Neuronal stem cell (in vitro differentiated cells): ENCODE measurements at regions not wholly inside any gene's neighbourhood (a gene's known extent, or its start where the extent isn't known, plus 50 kb on each side); places are given as distances from the start of the nearest gene placed in this dataset.

Experiments used
- DNase-seq: peaks from one replicate; pipeline ENCODE4 v3.0.0-alpha.2; 2013; ENCODE audit warnings: low spot score
- H2AFZ ChIP-seq: one replicate; pipeline ENCODE4 v1.6.1; 2013; ENCODE audit warnings: mild to moderate bottlenecking, low read length, inconsistent platforms
- H2AK5ac ChIP-seq: 2 replicates; pipeline ENCODE4 v1.6.1; 2013; ENCODE audit warnings: low read depth, mild to moderate bottlenecking, inconsistent platforms, low read length, moderate library complexity, mixed read lengths
- H2BK120ac ChIP-seq: 2 replicates; pipeline ENCODE4 v1.6.1; 2013; ENCODE audit warnings: low read depth, mild to moderate bottlenecking, inconsistent platforms, low read length, moderate library complexity, mixed read lengths
- H2BK12ac ChIP-seq: one replicate; pipeline ENCODE4 v1.6.1; 2013; ENCODE audit warnings: low read length, inconsistent platforms
- H2BK15ac ChIP-seq: 2 replicates; pipeline ENCODE4 v1.6.1; 2013; ENCODE audit warnings: mild to moderate bottlenecking, low read length, inconsistent platforms, mixed read lengths
- H2BK5ac ChIP-seq: one replicate; pipeline ENCODE4 v1.6.1; 2013; ENCODE audit warnings: inconsistent platforms, mild to moderate bottlenecking, low read length, moderate library complexity
- H3K14ac ChIP-seq: one replicate; pipeline ENCODE4 v1.6.1; 2013; ENCODE audit warnings: low read length, inconsistent platforms
- H3K18ac ChIP-seq: 2 replicates; pipeline ENCODE4 v1.6.1; 2013; ENCODE audit warnings: low read length, inconsistent platforms
- H3K23ac ChIP-seq: 2 replicates; pipeline ENCODE4 v1.6.1; 2013; ENCODE audit warnings: low read depth, mild to moderate bottlenecking, mixed read lengths, low read length, inconsistent platforms; ENCODE audit not compliant: poor library complexity
- H3K27ac ChIP-seq: replicated peaks from 3 replicates; pipeline ENCODE4 v1.5.1; 2013; ENCODE audit warnings: low read length, inconsistent platforms
- H3K27me3 ChIP-seq, 3 experiments: 2 replicates each; pipeline ENCODE4 v1.6.1; 2013; ENCODE audit warnings: low read length in 3 of 3, mild to moderate bottlenecking in 2 of 3, inconsistent platforms in 1 of 3, low read depth in 1 of 3, mixed read lengths in 1 of 3, moderate library complexity in 1 of 3; ENCODE audit not compliant: control insufficient read depth in 3 of 3, insufficient read depth in 3 of 3
- H3K36me3 ChIP-seq, 2 donors: replicated peaks in 1 of 2; 2 replicates each; pipeline ENCODE4 v1.6.1; 2013; ENCODE audit warnings: low read length in 2 of 2; ENCODE audit not compliant: control insufficient read depth in 2 of 2, insufficient read depth in 2 of 2
- H3K4ac ChIP-seq: 2 replicates; pipeline ENCODE4 v1.6.1; 2013; ENCODE audit warnings: inconsistent platforms, mild to moderate bottlenecking, low read length, moderate library complexity
- H3K4me1 ChIP-seq, 2 donors: 1 replicate in 1 of 2; 2 replicates in 1 of 2; pipeline ENCODE4 v1.6.1; 2013; ENCODE audit warnings: low read length in 2 of 2, low read depth in 1 of 2; ENCODE audit not compliant: control insufficient read depth in 2 of 2, insufficient read depth in 1 of 2
- H3K4me2 ChIP-seq: one replicate; pipeline ENCODE4 v1.6.1; 2013; ENCODE audit warnings: mild to moderate bottlenecking, low read length, inconsistent platforms; ENCODE audit not compliant: insufficient read depth, poor library complexity, severe bottlenecking
- H3K4me3 ChIP-seq, 2 donors: 2 replicates each; pipeline ENCODE4 v1.5.1; 2013; ENCODE audit warnings: low read length in 2 of 2, mild to moderate bottlenecking in 2 of 2, inconsistent platforms in 1 of 2, moderate library complexity in 1 of 2
- H3K79me1 ChIP-seq: one replicate; pipeline ENCODE4 v1.6.1; 2013; ENCODE audit warnings: low read depth, mild to moderate bottlenecking, inconsistent platforms, low read length, moderate library complexity
- H3K9ac ChIP-seq: one replicate; pipeline ENCODE4 v1.6.1; 2013; ENCODE audit warnings: mild to moderate bottlenecking, low read depth, low read length, inconsistent platforms; ENCODE audit not compliant: poor library complexity
- H3K9me3 ChIP-seq, 2 donors: replicated peaks in 1 of 2; 2 replicates each; pipeline versions ENCODE3 to v1.6.1; 2013; ENCODE audit warnings: low read length in 2 of 2, mild to moderate bottlenecking in 2 of 2, inconsistent platforms in 1 of 2, low read depth in 1 of 2, mixed read lengths in 1 of 2, moderate library complexity in 1 of 2; ENCODE audit not compliant: control insufficient read depth in 2 of 2, insufficient read depth in 1 of 2
- H4K8ac ChIP-seq: one replicate; pipeline ENCODE4 v1.6.1; 2013; ENCODE audit warnings: low read depth, mild to moderate bottlenecking, inconsistent platforms, low read length, moderate library complexity
- H4K91ac ChIP-seq: one replicate; pipeline ENCODE4 v1.6.1; 2013; ENCODE audit warnings: low read length, low read depth, mild to moderate bottlenecking, inconsistent platforms; ENCODE audit not compliant: poor library complexity
- WGBS, 2 donors: extraction: QIAGEN DNeasy Blood & Tissue Kit; methylation state at CpG; one replicate each; pipeline ENCODE4 v1.1.7; 2013; ENCODE audit warnings: missing lambda C conversion rate in 2 of 2, mixed read lengths in 1 of 2; ENCODE audit not compliant: insufficient read length in 2 of 2, insufficient replicate concordance in 1 of 2; ENCODE audit errors: extremely low coverage in 2 of 2; 5-methylcytosine and 5-hydroxymethylcytosine counted together

- no peak overlapping the region for H3K4me3 ChIP-seq
- no peak overlapping the region for H2AK5ac ChIP-seq
- no peaks in the 10 kb centered on the region for H3K27me3 ChIP-seq
- peaks cover 0 to 3% of the 10 kb centered on the region in 2 donors for H3K9me3 ChIP-seq
- H3K4ac ChIP-seq, result no peak overlapping the region
- no peak overlapping the region for H2BK120ac ChIP-seq
- H3K79me1 ChIP-seq, result no peaks in the 10 kb centered on the region
- H3K4me2 ChIP-seq, result no peak overlapping the region
- H3K14ac ChIP-seq, result no peak overlapping the region
- no peak overlapping the region for H2BK12ac ChIP-seq
- no peak overlapping the region for H2AFZ ChIP-seq
- no peak overlapping the region for H3K9ac ChIP-seq
- no peak overlapping the region for H3K18ac ChIP-seq
- WGBS, 2 donors, result no CpG with 5 or more reads among the region's 1 CpG
- H3K4me1 ChIP-seq, result peaks cover 0 to 4% of the 10 kb centered on the region in 2 donors
- no peak overlapping the region for H4K8ac ChIP-seq
- H3K27ac ChIP-seq, result no peak overlapping the region
- H3K23ac ChIP-seq, result no peak overlapping the region
- no peak overlapping the region for H4K91ac ChIP-seq
- H2BK15ac ChIP-seq, result no peak overlapping the region
- H3K36me3 ChIP-seq, result no peaks in the 10 kb centered on the region
- DNase-seq, result peak; percentile 27
- no peak overlapping the region for H2BK5ac ChIP-seq
These were observed 1621.6 kb downstream of the CDH8 start for GRCh38 chr16:60414613-60415012.

- Histone ChIP-seq H3K4me2 (no peak overlapping the region), H3K23ac (no peak overlapping the region), H2BK12ac (no peak overlapping the region), H4K91ac (no peak overlapping the region), H3K14ac (no peak overlapping the region), H3K9ac (no peak overlapping the region), H3K27me3 (no peaks in the 10 kb centered on the region), H3K4ac (no peak overlapping the region), H2AK5ac (no peak overlapping the region), H3K9me3 (peaks cover 0 to 3% of the 10 kb centered on the region in 2 donors), H3K4me1 (peaks cover 0 to 4% of the 10 kb centered on the region in 2 donors), H3K4me3 (no peak overlapping the region), H3K36me3 (no peaks in the 10 kb centered on the region), H4K8ac (no peak overlapping the region), H2BK15ac (no peak overlapping the region), H3K79me1 (no peaks in the 10 kb centered on the region), H3K27ac (peak overlapping the region; percentile 74), H2BK120ac (no peak overlapping the region), H3K18ac (no peak overlapping the region), H2AFZ (no peak overlapping the region), H2BK5ac (no peak overlapping the region)
- WGBS, 2 donors, result no CpG with 5 or more reads among the region's 2 CpGs
- peak; percentile 8 for DNase-seq
These were observed 1622.3 kb downstream of the CDH8 start for GRCh38 chr16:60413969-60414368.

- Histone ChIP-seq H3K79me1 (no peaks in the 10 kb centered on the region), H4K91ac (no peak overlapping the region), H2BK12ac (no peak overlapping the region), H3K36me3 (no peaks in the 10 kb centered on the region), H3K4me1 (no peaks in the 10 kb centered on the region), H3K9me3 (no peaks in the 10 kb centered on the region), H2AFZ (no peak overlapping the region), H3K14ac (no peak overlapping the region), H4K8ac (no peak overlapping the region), H3K4ac (no peak overlapping the region), H3K27me3 (no peaks in the 10 kb centered on the region), H2BK120ac (no peak overlapping the region), H2BK15ac (no peak overlapping the region), H3K18ac (no peak overlapping the region), H3K4me2 (no peak overlapping the region), H3K9ac (no peak overlapping the region), H3K23ac (no peak overlapping the region), H2AK5ac (no peak overlapping the region), H3K4me3 (no peak overlapping the region), H2BK5ac (no peak overlapping the region), H3K27ac (no peak overlapping the region)
- no peak for DNase-seq
- WGBS, 2 donors, result no CpG with 5 or more reads among the region's 2 CpGs
These were observed 1628.6 kb downstream of the CDH8 start for GRCh38 chr16:60407606-60408005.

GRCh38 chr16:60407034-60407433 is 1629.2 kb downstream of the CDH8 start:
- WGBS, 2 donors, result no CpG with 5 or more reads among the region's 4 CpGs
- no peak overlapping the region for H2AK5ac ChIP-seq
- H3K79me1 ChIP-seq, result no peaks in the 10 kb centered on the region

More at GRCh38 chr16:60407034-60407433, 1629.2 kb downstream of the CDH8 start:
- Histone ChIP-seq H3K4me2 (no peak overlapping the region), H3K27me3 (no peaks in the 10 kb centered on the region), H3K14ac (no peak overlapping the region), H3K27ac (no peak overlapping the region), H2BK5ac (no peak overlapping the region), H3K4me1 (no peaks in the 10 kb centered on the region), H2BK120ac (no peak overlapping the region), H4K8ac (no peak overlapping the region), H2AFZ (no peak overlapping the region), H3K36me3 (no peaks in the 10 kb centered on the region), H3K9ac (no peak overlapping the region), H3K4me3 (no peak overlapping the region), H4K91ac (no peak overlapping the region), H3K4ac (no peak overlapping the region), H2BK12ac (no peak overlapping the region), H3K18ac (no peak overlapping the region), H3K23ac (no peak overlapping the region), H3K9me3 (no peaks in the 10 kb centered on the region), H2BK15ac (no peak overlapping the region)
- DNase-seq, result no peak
